Spleen (tissue), 7 donors: ENCODE measurements at regions not wholly inside any gene's neighbourhood (a gene's known extent, or its start where the extent isn't known, plus 50 kb on each side); places are given as distances from the start of the nearest gene placed in this dataset.

Experiments used
- CTCF ChIP-seq, 11 experiments: fragments of 200-600 bp in 7 of 11; fragments of 450-650 bp in 4 of 11; sonication (generic) in 4 of 11; IDR thresholded peaks in 8 of 11; conservative IDR thresholded peaks in 3 of 11; 1 replicate in 7 of 11; 2 replicates in 4 of 11; pipeline versions ENCODE4 v1.4.0 to v1.8.0; 2016 to 2021; ENCODE audit warnings: antibody characterized with exemption in 11 of 11, inconsistent platforms in 4 of 11, mild to moderate bottlenecking in 1 of 11
- POLR2AphosphoS5 ChIP-seq, 3 donors: sonication (generic); formaldehyde crosslinking; IDR thresholded peaks; one replicate each; pipeline ENCODE4 v1.5.1; 2017; ENCODE audit warnings: antibody characterized with exemption in 3 of 3
- donor health status: DM: no; HTN: no; CAD: no; lungs with moderate emphysema.
- donor health status: DM: no; HTN: no; CAD: no.
- donor health status: DM: no; HTN: no; CAD: no.

GRCh38 chr11:116345575-116345974 lies 427.2 kb downstream of the BUD13 start:
- TF ChIP-seq CTCF (IDR thresholded peaks at IDR 0.05 in 8 of 11, conservative IDR thresholded peaks at IDR 0.05 in 3 of 11) (no peak), POLR2AphosphoS5 (IDR thresholded peaks at IDR 0.05) (no peak)
